GM12865 (cell line): ENCODE measurements at regions not wholly inside any gene's neighbourhood (a gene's known extent, or its start where the extent isn't known, plus 50 kb on each side); places are given as distances from the start of the nearest gene placed in this dataset.

ENCODE experiments used
- DNase-seq: peaks from one replicate; pipeline ENCODE4 v3.0.0; 2010; ENCODE audit warnings: low read depth
- H3K4me3 ChIP-seq: 2 replicates; pipeline ENCODE4 v1.5.1; 2011; ENCODE audit warnings: mild to moderate bottlenecking, low read depth, low read length, control low read depth
- CTCF ChIP-seq: IDR thresholded peaks from 2 replicates; pipeline ENCODE4 v1.5.1; 2011; ENCODE audit warnings: low read length, control low read depth, low read depth, inconsistent platforms; ENCODE audit not compliant: insufficient read depth; ENCODE audit errors: missing control alignments

GRCh38 chr15:97443101-97443500 lies 517.4 kb upstream of the ARRDC4 start:
- no peak overlapping the region for H3K4me3 ChIP-seq
- DNase-seq: no peak
- no peak for TF ChIP-seq CTCF

- no peak overlapping the region for H3K4me3 ChIP-seq
- no peak for TF ChIP-seq CTCF
- no peak for DNase-seq
These were observed 514.4 kb upstream of the ARRDC4 start for GRCh38 chr15:97446138-97446537.

- H3K4me3 ChIP-seq: no peak overlapping the region
- TF ChIP-seq CTCF: no peak
- DNase-seq: no peak
These were observed 503.8 kb upstream of the ARRDC4 start for GRCh38 chr15:97456521-97457202.

GRCh38 chr15:97457203-97457847 lies 503.2 kb upstream of the ARRDC4 start:
- no peak overlapping the region for H3K4me3 ChIP-seq
- DNase-seq: no peak
- TF ChIP-seq CTCF: no peak

- DNase-seq: no peak
- no peak overlapping the region for H3K4me3 ChIP-seq
- no peak for TF ChIP-seq CTCF
These were observed 500.7 kb upstream of the ARRDC4 start for GRCh38 chr15:97459771-97460170.

- H3K4me3 ChIP-seq: no peak overlapping the region
- no peak for TF ChIP-seq CTCF
- no peak for DNase-seq
These were observed 499.3 kb upstream of the ARRDC4 start for GRCh38 chr15:97461226-97461625.

GRCh38 chr15:97463696-97464095 lies 496.8 kb upstream of the ARRDC4 start:
- no peak for DNase-seq
- TF ChIP-seq CTCF: no peak
- H3K4me3 ChIP-seq: no peak overlapping the region
